Ovary (tissue), 7 donors: ENCODE measurements at regions not wholly inside any gene's neighbourhood (a gene's known extent, or its start where the extent isn't known, plus 50 kb on each side); places are given as distances from the start of the nearest gene placed in this dataset.

Experiments
- DNase-seq, 5 donors: peaks; one replicate each; pipeline ENCODE4 v3.0.0-alpha.2; 2019 to 2020
- H3K27ac ChIP-seq, 2 donors: fragments of 200-600 bp; one replicate each; pipeline versions ENCODE4 v1.5.1 to v1.8.0; 2019 to 2022
- H3K27me3 ChIP-seq: fragments of 200-600 bp; one replicate; pipeline ENCODE4 v1.8.0; 2022
- H3K36me3 ChIP-seq: fragments of 200-600 bp; sonication (generic); one replicate; pipeline ENCODE4 v1.5.1; 2019
- H3K4me1 ChIP-seq: one replicate; pipeline ENCODE4 v1.8.1; 2013; ENCODE audit warnings: mild to moderate bottlenecking, moderate library complexity; ENCODE audit not compliant: insufficient read depth
- H3K4me3 ChIP-seq: fragments of 200-600 bp; sonication (generic); one replicate; pipeline ENCODE4 v1.5.1; 2017
- H3K9me3 ChIP-seq, 2 donors: fragments of 200-600 bp in 1 of 2; sonication (generic) in 1 of 2; one replicate each; pipeline versions ENCODE4 v1.5.1 to v1.8.1; 2013 to 2019; ENCODE audit warnings: mild to moderate bottlenecking in 1 of 2, moderate library complexity in 1 of 2
- EP300 ChIP-seq: sonication (generic); formaldehyde crosslinking; IDR thresholded peaks from one replicate; pipeline ENCODE4 v1.6.1; 2017; ENCODE audit warnings: antibody characterized with exemption
- POLR2A ChIP-seq: fragments of 450-650 bp; IDR thresholded peaks from one replicate; pipeline ENCODE4 v1.6.1; 2017; ENCODE audit warnings: antibody characterized with exemption, mild to moderate bottlenecking, moderate library complexity
- WGBS, 3 donors: extraction: QIAGEN DNeasy Blood & Tissue Kit in 1 of 3; methylation state at CpG; one replicate each; pipeline versions ENCODE4 v1.1.5 to v1.1.7; 2013 to 2017; 5-methylcytosine and 5-hydroxymethylcytosine counted together
- intact Hi-C, 4 donors: fragments of 100-400 bp; cut with DNase I; formaldehyde crosslinking; loops; one replicate each; pipeline versions ENCODE4 v1.11.0 to v1.15.1; 2022 to 2023
- TF ChIP-seq, protein P1 (sequence below), 3 donors: fragments of 450-650 bp in 2 of 3; fragments of 200-600 bp in 1 of 3; IDR thresholded peaks; one replicate each; pipeline versions ENCODE4 v1.5.1 to v1.8.0; 2016 to 2022; ENCODE audit warnings: antibody characterized with exemption in 3 of 3, mild to moderate bottlenecking in 1 of 3
- donor health status: DM: no; HTN: no; CAD: no; lungs with moderate emphysema.
- donor health status: DM: no; HTN: no; CAD: no.
- donor health status: Bipolar disorder and iron deficiency.
- donor health status: DM: no; HTN: no; CAD: no.
- donor health status: DM: yes; HTN: yes; CAD: no.

DNA sequence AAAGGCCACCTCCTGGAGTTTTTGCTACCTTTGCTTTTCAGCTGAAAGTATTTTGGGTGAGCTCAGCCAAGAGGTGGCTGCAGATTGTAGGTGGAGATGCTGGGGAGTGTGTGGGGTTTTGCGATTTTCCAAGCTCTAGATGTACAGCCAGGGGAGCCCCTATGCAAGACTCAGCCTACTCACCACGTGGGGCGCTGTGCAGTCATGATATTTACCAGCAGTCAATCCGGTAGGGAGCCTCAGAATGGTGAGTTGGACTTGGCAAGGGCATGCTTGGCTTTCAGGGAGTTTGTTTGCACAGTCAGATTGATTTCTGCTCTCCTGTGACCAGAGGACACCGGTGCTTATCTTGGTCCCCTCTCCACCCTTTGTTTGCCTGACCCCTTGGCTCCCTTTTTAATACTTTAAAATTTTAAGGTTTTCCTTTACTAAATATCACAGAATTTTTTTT is 175.3 kb downstream of the UTP18 start:
- Histone ChIP-seq H3K36me3 (no peaks in the 10 kb centered on the region), H3K9me3 (no peaks in the 10 kb centered on the region), H3K27ac (no peak overlapping the region), H3K4me3 (no peak overlapping the region), H3K4me1 (no peaks in the 10 kb centered on the region), H3K27me3 (no peaks in the 10 kb centered on the region)
- WGBS, 3 donors: 11 to 17% (median 15%) methylated on average over 5 of the region's 5 CpGs
- intact Hi-C loops: no loop called here
- TF ChIP-seq, protein P1, sequence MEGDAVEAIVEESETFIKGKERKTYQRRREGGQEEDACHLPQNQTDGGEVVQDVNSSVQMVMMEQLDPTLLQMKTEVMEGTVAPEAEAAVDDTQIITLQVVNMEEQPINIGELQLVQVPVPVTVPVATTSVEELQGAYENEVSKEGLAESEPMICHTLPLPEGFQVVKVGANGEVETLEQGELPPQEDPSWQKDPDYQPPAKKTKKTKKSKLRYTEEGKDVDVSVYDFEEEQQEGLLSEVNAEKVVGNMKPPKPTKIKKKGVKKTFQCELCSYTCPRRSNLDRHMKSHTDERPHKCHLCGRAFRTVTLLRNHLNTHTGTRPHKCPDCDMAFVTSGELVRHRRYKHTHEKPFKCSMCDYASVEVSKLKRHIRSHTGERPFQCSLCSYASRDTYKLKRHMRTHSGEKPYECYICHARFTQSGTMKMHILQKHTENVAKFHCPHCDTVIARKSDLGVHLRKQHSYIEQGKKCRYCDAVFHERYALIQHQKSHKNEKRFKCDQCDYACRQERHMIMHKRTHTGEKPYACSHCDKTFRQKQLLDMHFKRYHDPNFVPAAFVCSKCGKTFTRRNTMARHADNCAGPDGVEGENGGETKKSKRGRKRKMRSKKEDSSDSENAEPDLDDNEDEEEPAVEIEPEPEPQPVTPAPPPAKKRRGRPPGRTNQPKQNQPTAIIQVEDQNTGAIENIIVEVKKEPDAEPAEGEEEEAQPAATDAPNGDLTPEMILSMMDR (IDR thresholded peaks at IDR 0.05): no peak
- no peak for TF ChIP-seq EP300
- no peak for TF ChIP-seq POLR2A
- DNase-seq: peak in 2 of 5 donors; percentile 21 to 24

DNA sequence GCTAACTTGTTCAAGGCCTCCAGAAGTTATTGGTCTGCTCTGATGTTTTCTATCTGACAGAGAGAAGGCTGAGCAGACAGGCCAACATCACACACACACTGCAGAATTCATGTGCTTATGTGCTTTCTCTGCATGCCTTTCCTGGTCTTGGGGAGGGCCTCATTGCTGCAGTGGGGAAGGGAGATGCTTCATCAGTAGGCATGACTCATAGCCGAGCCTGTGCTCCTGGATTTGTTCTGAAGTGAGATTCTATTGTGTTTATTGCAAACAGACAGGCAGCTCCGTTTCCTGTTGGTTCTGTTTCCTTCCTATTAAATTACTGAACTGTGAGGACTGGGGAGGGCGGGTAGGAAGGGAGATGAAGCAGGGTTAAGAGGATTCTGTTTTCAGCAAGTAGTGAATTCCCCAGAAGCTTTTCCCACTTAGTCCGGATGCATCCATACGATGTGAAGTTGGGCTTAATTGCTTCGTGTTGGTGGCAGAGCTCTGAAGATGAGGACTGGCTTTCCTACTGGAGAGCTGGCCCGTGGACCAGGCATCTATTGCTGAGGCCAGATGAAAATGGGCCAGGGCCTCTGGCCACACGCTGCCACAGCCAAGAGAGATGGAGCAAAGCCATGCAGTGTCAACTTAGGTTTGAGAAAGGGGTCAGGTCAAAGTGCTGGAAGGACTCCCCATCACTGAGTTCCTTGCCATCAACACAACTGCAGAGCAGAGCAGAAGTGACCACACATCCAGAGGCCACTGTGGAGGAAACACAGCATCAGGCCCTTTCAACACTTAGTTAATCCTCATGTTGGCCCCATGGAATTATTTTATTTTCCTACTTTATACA is 179.3 kb downstream of the UTP18 start:
- H3K36me3 ChIP-seq: no peaks in the 10 kb centered on the region
- 68 to 82% (median 69%) methylated on average over 8 of the region's 8 CpGs for WGBS, 3 donors
- no peaks in the 10 kb centered on the region for H3K9me3 ChIP-seq
- H3K27ac ChIP-seq: no peak overlapping the region
- H3K4me3 ChIP-seq: no peak overlapping the region
- no peaks in the 10 kb centered on the region for H3K4me1 ChIP-seq
- no peaks in the 10 kb centered on the region for H3K27me3 ChIP-seq
- intact Hi-C loops: no loop called here
- no peak for DNase-seq
- TF ChIP-seq POLR2A: no peak
- TF ChIP-seq EP300: no peak
- TF ChIP-seq, protein P1 (IDR thresholded peaks at IDR 0.05): no peak

DNA sequence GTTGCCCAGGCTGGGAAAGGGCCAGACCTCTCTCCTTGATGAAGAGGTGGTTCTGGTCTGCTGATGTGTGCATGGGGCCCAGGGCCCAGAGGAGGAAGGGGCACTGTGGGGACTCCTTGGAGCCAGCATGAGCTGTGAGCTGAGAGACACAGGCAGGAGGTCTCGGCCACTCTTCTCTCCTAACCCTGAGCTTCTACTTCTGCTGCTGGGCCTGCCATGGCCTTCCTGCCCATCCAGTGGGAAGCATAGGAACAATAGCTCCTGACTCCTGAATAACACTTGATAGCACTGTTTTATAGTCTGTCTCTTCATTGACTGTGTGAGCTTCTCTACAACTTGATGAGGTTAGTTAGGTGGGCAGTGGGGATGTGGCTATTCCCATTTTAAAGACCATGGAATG is 181.1 kb downstream of the UTP18 start:
- no peak overlapping the region for H3K4me3 ChIP-seq
- no peaks in the 10 kb centered on the region for H3K27me3 ChIP-seq
- no peaks in the 10 kb centered on the region for H3K4me1 ChIP-seq
- intact Hi-C loops: no loop called here
- no peak for DNase-seq
- no peak overlapping the region for H3K27ac ChIP-seq
- TF ChIP-seq POLR2A (no peak), EP300 (no peak)
- TF ChIP-seq, protein P1 (IDR thresholded peaks at IDR 0.05): no peak
- H3K36me3 ChIP-seq: no peaks in the 10 kb centered on the region
- WGBS, 3 donors: 92 to 96% (median 94%) methylated on average over 1 of the region's 1 CpG
- H3K9me3 ChIP-seq: no peaks in the 10 kb centered on the region

DNA sequence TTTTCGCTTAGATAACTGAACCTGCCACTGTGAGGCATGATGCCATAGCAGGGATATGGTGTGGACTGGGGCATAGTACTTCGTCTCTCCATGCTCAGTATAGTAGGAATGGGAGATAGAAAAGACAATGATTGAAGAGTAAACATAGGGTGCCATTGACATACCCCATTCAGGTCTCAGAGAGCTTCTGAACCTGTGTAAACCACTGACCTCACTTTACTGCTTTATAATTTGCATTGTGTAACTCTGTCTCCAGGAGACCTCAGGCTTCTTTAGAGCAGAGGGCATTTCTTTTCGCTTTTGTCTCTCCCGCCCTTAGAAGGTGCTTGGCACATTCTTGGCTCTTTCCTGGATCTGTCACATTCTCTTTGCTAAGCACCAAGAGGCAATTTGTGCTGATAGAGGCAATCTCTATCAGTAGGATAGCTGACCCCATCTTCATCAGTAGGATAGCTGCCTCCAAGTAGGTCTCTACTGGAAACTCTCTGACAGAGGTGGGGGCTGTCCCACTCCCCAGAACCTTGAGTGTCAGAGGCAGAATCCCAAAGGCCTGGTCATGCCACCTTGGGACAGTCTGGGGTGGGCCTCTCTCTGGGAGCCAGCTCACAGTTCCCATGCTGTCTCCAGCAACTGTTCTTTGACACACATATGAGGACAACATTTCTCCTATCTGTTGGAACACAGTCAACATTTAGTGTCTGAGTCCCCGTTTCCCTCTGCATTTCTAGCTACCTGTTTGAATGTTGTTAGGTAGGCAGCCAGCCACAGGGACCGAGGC is 181.9 kb downstream of the UTP18 start:
- Histone ChIP-seq H3K9me3 (no peaks in the 10 kb centered on the region), H3K27me3 (no peaks in the 10 kb centered on the region), H3K36me3 (no peaks in the 10 kb centered on the region), H3K4me3 (no peak overlapping the region), H3K4me1 (no peaks in the 10 kb centered on the region), H3K27ac (no peak overlapping the region)
- no peak for DNase-seq
- intact Hi-C loops: no loop called here
- WGBS, 3 donors: 80 to 90% (median 87%) methylated on average over 6 of the region's 6 CpGs
- TF ChIP-seq EP300: no peak
- TF ChIP-seq, protein P1 (IDR thresholded peaks at IDR 0.05): no peak
- no peak for TF ChIP-seq POLR2A
